K562 (cell line): ENCODE measurements at regions not wholly inside any gene's neighbourhood (a gene's known extent, or its start where the extent isn't known, plus 50 kb on each side); places are given as distances from the start of the nearest gene placed in this dataset.

Experiments
- ATAC-seq: fragments of 200-7000 bp; cut with Tn5 transposase; 3 replicates; pipeline ENCODE4 v1.9.1; 2020; ENCODE audit warnings: moderate library complexity
- BruUV-seq: library from RNA; stranded (reverse); fragments of 400-500 nt; replicated peaks from 2 replicates; lab custom pipeline; 2021; lab: Mats Ljungman, UMichigan
- CTCF ChIA-PET: fragments of 300-600 bp; formaldehyde crosslinking; extraction: SDS; loops from one replicate; lab custom pipeline; 2021; ENCODE audit warnings: low intra/inter-chr PET ratio; lab: Yijun Ruan, JAX
- POLR2A ChIA-PET: fragments of 300-600, 350-650 bp; sonication (Branson Sonifier 250); formaldehyde crosslinking; extraction: SDS; loops from one replicate; lab custom pipeline; 2021; ENCODE audit warnings: antibody characterized with exemption, inconsistent platforms; lab: Yijun Ruan, JAX
- DNase-seq, 4 experiments: peaks; one replicate each; pipeline versions ENCODE4 v3.0.0 to v3.0.0-alpha.2; 2011 to 2018; ENCODE audit warnings: low spot score in 3 of 4, mixed read lengths in 3 of 4; ENCODE audit errors: extremely low read depth in 1 of 4
- FAIRE-seq: peaks from 2 replicates; lab custom pipeline; 2011; peaks lifted over from hg19 to GRCh38; lab: Jason Lieb, UNC
- H2AFZ ChIP-seq: 2 replicates; pipeline ENCODE4 v1.6.0; 2011; ENCODE audit warnings: low read depth, low read length, control low read depth, inconsistent platforms
- H3K27ac ChIP-seq: fragments of 200-600 bp; 3 replicates; pipeline ENCODE4 v1.8.0; 2011; ENCODE audit warnings: low read depth, mild to moderate bottlenecking, control low read depth, inconsistent platforms, low read length, moderate library complexity, mixed read lengths; ENCODE audit errors: extremely low read depth
- H3K27me3 ChIP-seq, 2 experiments: fragments of 300-600 bp in 1 of 2; 2 replicates in 1 of 2; 3 replicates in 1 of 2; pipeline versions ENCODE4 v1.6.0 to v1.8.0; 2011; ENCODE audit warnings: inconsistent platforms in 2 of 2, low read length in 2 of 2, mild to moderate bottlenecking in 1 of 2, mixed read lengths in 1 of 2, moderate library complexity in 1 of 2; ENCODE audit not compliant: control insufficient read depth in 2 of 2, insufficient read depth in 2 of 2
- H3K36me3 ChIP-seq: fragments of 300-600 bp; 3 replicates; pipeline ENCODE4 v1.8.0; 2011; ENCODE audit warnings: mild to moderate bottlenecking, low read length, inconsistent platforms; ENCODE audit not compliant: control insufficient read depth, insufficient read depth
- H3K4me1 ChIP-seq, 2 experiments: fragments of 200-600 bp in 1 of 2; replicated peaks in 1 of 2; 2 replicates in 1 of 2; 3 replicates in 1 of 2; pipeline versions ENCODE4 v1.5.1 to v1.8.0; 2011; ENCODE audit warnings: inconsistent platforms in 2 of 2, low read length in 2 of 2, mild to moderate bottlenecking in 1 of 2, mixed read lengths in 1 of 2, moderate library complexity in 1 of 2; ENCODE audit not compliant: control insufficient read depth in 2 of 2, insufficient read depth in 2 of 2
- H3K4me2 ChIP-seq: 2 replicates; pipeline ENCODE4 v1.6.1; 2011; ENCODE audit warnings: low read length, control low read depth, inconsistent platforms, mixed read lengths; ENCODE audit not compliant: insufficient read depth
- H3K4me3 ChIP-seq: fragments of 200-600 bp; sonication (generic), shearing (Covaris generic); 2 replicates; pipeline ENCODE4 v1.5.1; 2016; ENCODE audit warnings: control low read depth, inconsistent platforms
- H3K79me2 ChIP-seq: fragments of 200-600 bp; 3 replicates; pipeline ENCODE4 v1.8.0; 2011; ENCODE audit warnings: low read length, inconsistent platforms; ENCODE audit not compliant: control insufficient read depth, insufficient read depth
- H3K9ac ChIP-seq, 2 experiments: 2 replicates each; pipeline versions ENCODE4 v1.6.0 to v1.6.1; 2011; ENCODE audit warnings: low read depth in 2 of 2, low read length in 2 of 2, control low read depth in 1 of 2, inconsistent platforms in 1 of 2, mild to moderate bottlenecking in 1 of 2, mixed read lengths in 1 of 2; ENCODE audit not compliant: insufficient read depth in 1 of 2
- H3K9me1 ChIP-seq: one replicate; pipeline ENCODE4 v1.6.0; 2011; ENCODE audit warnings: inconsistent platforms, mild to moderate bottlenecking, low read length, moderate library complexity; ENCODE audit not compliant: control insufficient read depth, insufficient read depth
- H3K9me3 ChIP-seq: replicated peaks from 2 replicates; pipeline ENCODE4 v1.5.1; 2011; ENCODE audit warnings: low read depth, low read length, inconsistent platforms; ENCODE audit not compliant: control insufficient read depth, insufficient read depth
- H4K20me1 ChIP-seq: replicated peaks from 2 replicates; pipeline ENCODE4 v1.6.1; 2011; ENCODE audit warnings: low read length, inconsistent platforms, mixed read lengths; ENCODE audit not compliant: control insufficient read depth, insufficient read depth
- BCOR ChIP-seq: fragments of 450-650 bp; IDR thresholded peaks from 2 replicates; pipeline ENCODE4 v1.6.1; 2016
- BRF1 ChIP-seq: IDR thresholded peaks from 3 replicates; pipeline ENCODE4 v1.6.1; 2011; ENCODE audit warnings: borderline replicate concordance, mild to moderate bottlenecking; ENCODE audit not compliant: insufficient read length; ENCODE audit errors: extremely low read depth
- COPS2 ChIP-seq: fragments of 450-650 bp; conservative IDR thresholded peaks from 2 replicates; pipeline ENCODE4 v1.6.1; 2016; ENCODE audit warnings: mild to moderate bottlenecking, moderate library complexity
- MEIS2 ChIP-seq: fragments of 450-650 bp; IDR thresholded peaks from 2 replicates; pipeline ENCODE4 v1.6.1; 2014; ENCODE audit warnings: mild to moderate bottlenecking; ENCODE audit not compliant: partially characterized antibody
- RBBP5 ChIP-seq: fragments of 200-600 bp; sonication (generic); IDR thresholded peaks from 2 replicates; pipeline ENCODE4 v1.6.1; 2012; ENCODE audit warnings: borderline replicate concordance, mild to moderate bottlenecking, low read length, control low read depth, inconsistent platforms; ENCODE audit not compliant: insufficient read depth, poor library complexity, severe bottlenecking
- SETDB1 ChIP-seq: IDR thresholded peaks from one replicate; pipeline ENCODE4 v1.6.1; 2012; ENCODE audit warnings: low read length, control low read depth, inconsistent platforms
- SMARCC2 ChIP-seq: fragments of 450-650 bp; IDR thresholded peaks from 2 replicates; pipeline ENCODE4 v1.6.1; 2017; ENCODE audit warnings: antibody characterized with exemption, moderate library complexity, mild to moderate bottlenecking, low read depth
- SMC3 ChIP-seq: conservative IDR thresholded peaks from 2 replicates; pipeline ENCODE4 v1.6.1; 2011; ENCODE audit warnings: low read depth, low read length, improper control_type of control experiment; ENCODE audit not compliant: insufficient read depth
- SPI1 ChIP-seq: IDR thresholded peaks from 2 replicates; pipeline ENCODE4 v1.6.1; 2011; ENCODE audit warnings: low read depth, low read length, control low read depth, borderline replicate concordance
- SRF ChIP-seq, 2 experiments: fragments of 250-450, 450-650 bp in 1 of 2; sonication (Bioruptor Pico) in 1 of 2; sonication (generic) in 1 of 2; formaldehyde crosslinking; IDR thresholded peaks; 2 replicates each; pipeline versions ENCODE4 v1.5.0 to v1.5.1; 2020 to 2022; ENCODE audit warnings: mild to moderate bottlenecking in 1 of 2, missing genetic modification reagents in 1 of 2
- TAF7 ChIP-seq: fragments of 450-650 bp; IDR thresholded peaks from 2 replicates; pipeline ENCODE4 v1.6.1; 2016; ENCODE audit warnings: missing genetic modification characterization, missing compliant biosample characterization
- TGIF2 ChIP-seq: sonication (generic); formaldehyde crosslinking; IDR thresholded peaks from 2 replicates; pipeline ENCODE4 v1.8.1; 2022; ENCODE audit warnings: mild to moderate bottlenecking, missing genetic modification reagents, moderate library complexity
- ZNF384 ChIP-seq: IDR thresholded peaks from 2 replicates; pipeline ENCODE4 v1.6.1; 2012; ENCODE audit warnings: low read depth, low read length, improper control_type of control experiment
- ZNF584 ChIP-seq: fragments of 200-800 bp; sonication (Bioruptor generic); IDR thresholded peaks from 2 replicates; pipeline ENCODE4 v1.6.1; 2016; ENCODE audit warnings: low read depth, mild to moderate bottlenecking, missing genetic modification characterization, missing compliant biosample characterization
- WGBS: fragments of 100-300 bp; shearing (Covaris generic); methylation state at CpG from one replicate; pipeline ENCODE4 v1.1.6; 2016; ENCODE audit warnings: low coverage, mixed read lengths; ENCODE audit not compliant: insufficient coverage; ENCODE audit errors: missing lambda C conversion rate; 5-methylcytosine and 5-hydroxymethylcytosine counted together
- in situ Hi-C: fragments of 300-500 bp; cut with MboI; formaldehyde crosslinking; loops from 4 replicates; pipeline ENCODE4 v1.15.0; 2018; ENCODE audit warnings: inconsistent platforms, mixed read lengths
- intact Hi-C: fragments of 100-400 bp; cut with micrococcal nuclease; formaldehyde crosslinking; loops from 2 replicates; pipeline ENCODE4 v1.14.2; 2022
- TF ChIP-seq, protein P1 (sequence below): fragments of 450-650 bp; IDR thresholded peaks from 2 replicates; pipeline ENCODE4 v1.6.1; 2018; ENCODE audit not compliant: partially characterized antibody
- TF ChIP-seq, protein P2 (sequence below): sonication (generic); formaldehyde crosslinking; IDR thresholded peaks from 2 replicates; pipeline ENCODE4 v1.8.0; 2022; ENCODE audit warnings: missing genetic modification reagents, mild to moderate bottlenecking, borderline replicate concordance
- TF ChIP-seq, protein P3 (sequence below): fragments of 250-450 bp; sonication (Bioruptor Pico); IDR thresholded peaks from 2 replicates; pipeline ENCODE4 v1.8.0; 2022; ENCODE audit warnings: inconsistent platforms

DNA sequence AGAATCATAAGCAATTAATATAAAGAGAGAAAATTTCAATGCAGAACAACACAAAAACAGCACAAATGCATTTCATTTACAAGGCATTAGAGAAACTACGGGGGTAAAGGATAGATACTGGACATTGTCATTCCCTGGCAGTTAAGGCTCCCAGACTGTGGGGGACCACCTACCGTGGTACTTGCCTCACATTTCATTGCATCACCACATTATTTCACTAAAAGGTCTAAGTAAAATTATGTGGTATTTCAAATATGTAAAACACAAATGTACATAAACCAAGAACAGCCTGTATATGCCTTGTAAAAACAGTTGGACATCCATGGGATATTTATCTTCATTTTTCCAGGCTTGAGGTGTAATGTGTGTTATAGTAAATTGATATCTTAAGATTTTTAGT lies 571.2 kb upstream of the ZNF462 start:
- CTCF ChIA-PET, result no interaction called here
- FAIRE-seq (no peak), ATAC-seq (no peak), DNase-seq (no peak)
- Histone ChIP-seq H3K9ac (no peak overlapping the region), H2AFZ (no peak overlapping the region), H3K4me1 (no peaks in the 10 kb centered on the region), H3K9me3 (no peaks in the 10 kb centered on the region), H3K4me2 (no peak overlapping the region), H3K4me3 (no peak overlapping the region), H3K27ac (no peak overlapping the region), H3K27me3 (no peaks in the 10 kb centered on the region), H3K79me2 (no peaks in the 10 kb centered on the region), H3K36me3 (no peaks in the 10 kb centered on the region), H3K9me1 (no peaks in the 10 kb centered on the region), H4K20me1 (no peaks in the 10 kb centered on the region)
- no TSS peak for BruUV-seq
- in situ Hi-C loops, result no loop called here
- WGBS, result 0% methylated on average over 2 of the region's 2 CpGs
- intact Hi-C loops, result no loop called here
- POLR2A ChIA-PET, result no interaction called here
- TF ChIP-seq, protein P1, sequence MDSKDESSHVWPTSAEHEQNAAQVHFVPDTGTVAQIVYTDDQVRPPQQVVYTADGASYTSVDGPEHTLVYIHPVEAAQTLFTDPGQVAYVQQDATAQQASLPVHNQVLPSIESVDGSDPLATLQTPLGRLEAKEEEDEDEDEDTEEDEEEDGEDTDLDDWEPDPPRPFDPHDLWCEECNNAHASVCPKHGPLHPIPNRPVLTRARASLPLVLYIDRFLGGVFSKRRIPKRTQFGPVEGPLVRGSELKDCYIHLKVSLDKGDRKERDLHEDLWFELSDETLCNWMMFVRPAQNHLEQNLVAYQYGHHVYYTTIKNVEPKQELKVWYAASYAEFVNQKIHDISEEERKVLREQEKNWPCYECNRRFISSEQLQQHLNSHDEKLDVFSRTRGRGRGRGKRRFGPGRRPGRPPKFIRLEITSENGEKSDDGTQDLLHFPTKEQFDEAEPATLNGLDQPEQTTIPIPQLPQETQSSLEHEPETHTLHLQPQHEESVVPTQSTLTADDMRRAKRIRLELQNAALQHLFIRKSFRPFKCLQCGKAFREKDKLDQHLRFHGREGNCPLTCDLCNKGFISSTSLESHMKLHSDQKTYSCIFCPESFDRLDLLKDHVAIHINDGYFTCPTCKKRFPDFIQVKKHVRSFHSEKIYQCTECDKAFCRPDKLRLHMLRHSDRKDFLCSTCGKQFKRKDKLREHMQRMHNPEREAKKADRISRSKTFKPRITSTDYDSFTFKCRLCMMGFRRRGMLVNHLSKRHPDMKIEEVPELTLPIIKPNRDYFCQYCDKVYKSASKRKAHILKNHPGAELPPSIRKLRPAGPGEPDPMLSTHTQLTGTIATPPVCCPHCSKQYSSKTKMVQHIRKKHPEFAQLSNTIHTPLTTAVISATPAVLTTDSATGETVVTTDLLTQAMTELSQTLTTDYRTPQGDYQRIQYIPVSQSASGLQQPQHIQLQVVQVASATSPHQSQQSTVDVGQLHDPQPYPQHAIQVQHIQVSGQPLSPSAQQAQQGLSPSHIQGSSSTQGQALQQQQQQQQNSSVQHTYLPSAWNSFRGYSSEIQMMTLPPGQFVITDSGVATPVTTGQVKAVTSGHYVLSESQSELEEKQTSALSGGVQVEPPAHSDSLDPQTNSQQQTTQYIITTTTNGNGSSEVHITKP, result no peak
- no peak for TF ChIP-seq SMC3
- TF ChIP-seq, protein P2, sequence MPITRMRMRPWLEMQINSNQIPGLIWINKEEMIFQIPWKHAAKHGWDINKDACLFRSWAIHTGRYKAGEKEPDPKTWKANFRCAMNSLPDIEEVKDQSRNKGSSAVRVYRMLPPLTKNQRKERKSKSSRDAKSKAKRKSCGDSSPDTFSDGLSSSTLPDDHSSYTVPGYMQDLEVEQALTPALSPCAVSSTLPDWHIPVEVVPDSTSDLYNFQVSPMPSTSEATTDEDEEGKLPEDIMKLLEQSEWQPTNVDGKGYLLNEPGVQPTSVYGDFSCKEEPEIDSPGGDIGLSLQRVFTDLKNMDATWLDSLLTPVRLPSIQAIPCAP (CRISPR knock-in tag), result no peak
- no peak for TF ChIP-seq BCOR
- TF ChIP-seq SETDB1, result no peak
- no peak for TF ChIP-seq SPI1
- no peak for TF ChIP-seq RBBP5
- no peak for TF ChIP-seq BRF1
- no peak for TF ChIP-seq SMARCC2
- no peak for TF ChIP-seq ZNF384
- TF ChIP-seq SRF (CRISPR knock-in tag; IDR thresholded peaks at IDR 0.05), result no peak
- TF ChIP-seq ZNF584 (CRISPR knock-in tag), result no peak
- TF ChIP-seq TGIF2 (CRISPR knock-in tag), result no peak
- TF ChIP-seq, protein P3, sequence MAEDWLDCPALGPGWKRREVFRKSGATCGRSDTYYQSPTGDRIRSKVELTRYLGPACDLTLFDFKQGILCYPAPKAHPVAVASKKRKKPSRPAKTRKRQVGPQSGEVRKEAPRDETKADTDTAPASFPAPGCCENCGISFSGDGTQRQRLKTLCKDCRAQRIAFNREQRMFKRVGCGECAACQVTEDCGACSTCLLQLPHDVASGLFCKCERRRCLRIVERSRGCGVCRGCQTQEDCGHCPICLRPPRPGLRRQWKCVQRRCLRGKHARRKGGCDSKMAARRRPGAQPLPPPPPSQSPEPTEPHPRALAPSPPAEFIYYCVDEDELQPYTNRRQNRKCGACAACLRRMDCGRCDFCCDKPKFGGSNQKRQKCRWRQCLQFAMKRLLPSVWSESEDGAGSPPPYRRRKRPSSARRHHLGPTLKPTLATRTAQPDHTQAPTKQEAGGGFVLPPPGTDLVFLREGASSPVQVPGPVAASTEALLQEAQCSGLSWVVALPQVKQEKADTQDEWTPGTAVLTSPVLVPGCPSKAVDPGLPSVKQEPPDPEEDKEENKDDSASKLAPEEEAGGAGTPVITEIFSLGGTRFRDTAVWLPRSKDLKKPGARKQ (CRISPR knock-in tag), result no peak
- no peak for TF ChIP-seq COPS2
- no peak for TF ChIP-seq TAF7 (tag)
- no peak for TF ChIP-seq MEIS2
